Activated CD4-positive, alpha-beta T cell treated with anti-CD3 and anti-CD28 coated beads for 24 hours (primary cell): ENCODE measurements at regions not wholly inside any gene's neighbourhood (a gene's known extent, or its start where the extent isn't known, plus 50 kb on each side); places are given as distances from the start of the nearest gene placed in this dataset.

Experiments
- DNase-seq, 2 donors: peaks; one replicate each; pipeline ENCODE4 v3.0.0-alpha.2; 2020; ENCODE audit warnings: low read depth in 2 of 2

- DNase-seq, result no peak
Observed at GRCh38 chr10:125513429-125514182, 169.4 kb downstream of the TEX36 start.

- no peak for DNase-seq
Observed at GRCh38 chr10:125510998-125511397, 172.0 kb downstream of the TEX36 start.

DNA sequence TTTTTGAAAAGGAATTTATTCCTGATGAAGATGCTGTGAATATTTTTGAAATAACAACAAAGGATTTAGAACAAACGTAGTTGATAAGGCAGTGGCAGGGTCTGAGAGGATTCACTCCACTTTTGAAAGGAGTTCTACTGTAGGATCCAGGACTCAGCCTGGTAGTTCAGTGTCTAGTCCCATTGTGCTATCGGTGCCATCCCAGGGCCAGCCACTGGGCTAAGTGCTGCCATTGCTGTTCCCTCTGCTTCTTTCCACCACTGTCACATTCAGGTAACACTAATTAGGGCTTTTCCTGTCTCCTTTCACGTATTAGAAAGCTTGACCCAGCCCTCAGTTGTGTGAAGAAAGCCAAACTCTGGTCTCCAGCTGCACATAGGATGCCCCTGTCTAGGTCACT lies 177.3 kb downstream of the TEX36 start:
- no peak for DNase-seq

DNA sequence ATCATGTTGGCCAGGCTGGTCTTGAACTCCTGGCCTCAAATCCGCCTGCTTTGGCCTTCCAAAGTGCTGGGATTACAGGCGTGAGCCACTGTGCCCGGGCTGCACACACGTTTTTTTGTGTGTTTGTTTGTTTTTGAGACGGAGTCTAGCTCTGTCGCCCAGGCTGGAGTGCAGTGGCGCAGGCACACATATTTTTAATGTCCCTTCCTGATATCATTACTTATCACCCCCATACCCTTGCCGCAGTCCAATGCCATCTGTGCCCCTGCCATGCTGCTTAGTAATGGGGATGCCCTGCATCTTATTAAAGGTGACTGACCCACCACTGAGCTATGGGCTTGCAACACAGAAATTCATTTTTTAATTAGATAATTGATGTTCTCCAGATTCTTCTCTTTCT lies 180.7 kb downstream of the TEX36 start:
- DNase-seq, result no peak

DNA sequence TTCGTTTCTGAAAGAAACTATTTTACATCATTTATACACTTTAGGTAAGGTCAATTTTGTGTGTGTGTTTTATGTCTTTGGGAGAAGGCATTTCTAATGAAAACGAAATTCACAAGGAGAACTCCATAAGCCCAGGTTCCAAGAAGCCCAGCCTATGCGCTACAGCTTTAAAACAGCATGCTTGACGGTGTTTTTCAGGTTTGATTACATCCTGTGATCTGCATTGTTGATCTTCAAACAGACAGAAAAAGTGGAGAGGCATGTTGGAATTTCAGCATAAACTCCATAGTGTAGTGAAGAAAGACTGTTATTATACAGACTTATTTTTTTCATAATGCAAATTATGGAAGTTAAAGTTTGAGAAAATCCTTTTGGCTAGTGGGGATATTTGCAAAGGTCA lies 187.6 kb downstream of the TEX36 start:
- no peak for DNase-seq

DNA sequence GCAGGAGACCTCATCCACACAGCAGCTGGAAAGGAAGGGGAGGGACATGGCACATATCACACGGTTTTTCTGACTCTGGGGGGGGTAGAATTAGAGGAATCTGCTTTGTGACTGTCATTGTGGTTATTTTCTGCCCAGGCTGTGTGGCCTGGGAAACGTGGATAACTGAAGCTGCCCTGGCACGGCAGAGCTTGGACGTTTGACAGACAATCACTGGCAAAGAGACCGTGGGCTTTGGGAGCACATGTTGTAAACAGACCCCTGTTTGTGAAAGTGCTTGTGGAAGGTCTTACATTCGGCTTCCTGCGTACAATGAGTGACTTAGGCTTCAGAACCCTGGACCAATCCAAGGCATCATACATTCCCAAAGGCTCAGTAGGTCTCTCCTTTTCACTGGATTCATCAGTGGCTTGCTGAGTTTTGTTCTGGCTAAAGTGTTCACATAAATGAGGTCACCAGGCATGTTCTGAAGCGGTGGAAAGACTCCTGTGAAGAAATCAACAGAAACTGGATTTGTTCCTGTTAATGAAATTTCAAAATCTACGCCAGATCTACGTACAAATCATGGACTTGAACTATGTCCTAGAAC lies 188.2 kb downstream of the TEX36 start:
- no peak for DNase-seq

- no peak for DNase-seq
Observed at GRCh38 chr10:125491381-125491780, 191.6 kb downstream of the TEX36 start.

GRCh38 chr10:125489731-125490130 lies 193.2 kb downstream of the TEX36 start:
- DNase-seq, result no peak

DNA sequence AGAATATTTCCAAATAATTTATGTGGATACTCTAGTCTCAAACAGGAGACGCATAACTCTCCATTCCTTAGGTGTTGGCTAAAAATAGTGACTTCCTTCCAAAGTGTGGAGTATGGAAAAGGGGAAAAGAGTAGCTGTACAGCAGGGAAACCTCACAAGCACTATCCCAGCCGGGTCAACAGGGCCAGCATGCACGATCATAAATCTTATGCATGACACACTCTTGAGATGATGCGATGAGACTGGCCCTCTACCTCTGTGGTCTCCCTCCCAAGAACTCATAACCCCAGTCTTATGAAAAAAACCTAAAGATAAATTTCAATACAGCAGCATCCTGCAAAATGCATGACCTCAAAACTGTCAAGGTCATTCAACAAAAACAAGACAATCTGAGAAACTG lies 197.3 kb downstream of the TEX36 start:
- DNase-seq, result no peak

DNA sequence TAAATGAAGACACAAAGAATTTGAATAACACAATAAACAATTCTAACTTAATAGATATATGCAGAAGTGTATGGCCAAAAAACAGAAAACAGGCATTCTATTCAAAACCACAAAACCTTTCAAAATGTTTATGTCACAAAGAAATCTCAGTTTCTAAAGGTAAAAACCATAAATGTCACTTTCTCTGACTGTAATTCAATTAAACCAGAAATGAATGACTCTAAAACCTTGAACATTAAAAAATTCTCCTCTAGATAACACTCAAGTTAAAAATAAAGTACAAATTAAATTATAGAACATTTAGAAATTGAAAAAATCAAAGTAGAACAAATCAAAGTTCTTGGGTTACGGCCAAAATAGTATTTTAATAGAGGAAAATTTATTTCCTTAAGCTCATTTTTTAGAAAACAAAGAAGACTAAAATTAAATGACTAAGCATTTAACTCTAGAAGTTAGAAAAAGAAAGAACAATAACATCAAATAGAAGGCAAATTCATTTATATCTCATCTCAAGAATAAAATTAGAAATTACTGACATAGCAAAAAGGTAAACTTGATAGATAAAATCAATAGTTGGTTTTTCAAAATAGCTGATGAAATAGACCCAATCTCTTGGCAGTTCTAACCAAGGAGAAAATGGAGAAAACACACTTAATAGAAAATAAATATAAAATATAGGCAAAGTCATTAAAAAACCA lies 198.8 kb downstream of the TEX36 start:
- no peak for DNase-seq

DNA sequence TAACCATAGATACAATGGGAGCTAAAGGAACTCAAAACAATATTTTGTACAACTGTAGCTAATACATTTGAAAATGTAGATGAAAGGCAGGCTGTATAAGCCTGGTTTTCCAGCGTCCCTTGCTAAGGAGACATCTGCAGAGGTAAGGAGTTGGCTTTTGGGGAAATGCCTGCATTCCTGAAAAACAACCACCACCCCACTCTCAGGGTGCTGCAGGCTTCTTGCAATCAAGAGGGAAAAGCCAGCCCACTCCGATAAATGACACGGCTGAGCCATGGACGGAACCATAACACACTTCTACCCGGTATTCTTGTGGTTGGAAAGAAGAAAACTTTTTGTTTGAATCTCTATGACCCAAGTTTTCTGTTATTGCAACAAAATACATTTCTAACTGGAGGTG lies 200.3 kb downstream of the TEX36 start:
- DNase-seq, result no peak

GRCh38 chr10:125482108-125482507 lies 200.9 kb downstream of the TEX36 start:
- DNase-seq, result no peak

GRCh38 chr10:125479059-125479458 lies 203.9 kb downstream of the TEX36 start:
- DNase-seq, result no peak

- DNase-seq, result no peak
Observed at GRCh38 chr10:125475815-125476214, 207.1 kb downstream of the TEX36 start.

DNA sequence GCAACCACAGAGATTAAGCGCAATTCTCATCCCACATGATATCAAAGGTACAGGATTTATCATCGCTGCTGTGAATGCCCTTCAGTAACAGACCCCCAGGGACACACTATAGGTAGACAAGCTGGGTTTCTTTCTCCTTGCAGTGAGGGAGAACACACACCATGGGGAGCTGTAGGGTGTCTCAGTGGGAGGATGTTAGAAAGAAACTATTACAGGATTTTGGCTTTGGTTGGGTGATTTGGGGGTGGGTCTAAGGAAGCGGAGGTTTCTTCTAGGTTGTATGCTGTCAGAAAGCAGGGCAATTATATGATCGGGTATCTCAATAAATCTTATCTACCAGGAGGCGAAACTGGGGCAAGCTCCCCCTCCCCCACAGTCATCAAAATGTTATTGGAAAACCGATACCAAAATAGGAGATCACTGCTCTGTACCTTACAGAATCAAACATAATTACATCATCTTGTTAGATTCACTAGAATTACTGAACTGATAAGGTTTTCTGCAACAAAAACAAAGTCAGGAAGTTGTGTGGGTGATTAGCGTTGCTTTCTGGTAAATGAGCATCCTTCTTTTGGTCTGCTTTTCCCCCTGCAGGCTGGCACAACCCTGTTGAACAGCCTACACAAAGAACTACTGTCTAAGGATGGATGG lies 209.7 kb downstream of the TEX36 start:
- DNase-seq, result no peak

GRCh38 chr10:125472010-125472607 lies 210.9 kb downstream of the TEX36 start:
- DNase-seq, result no peak

DNA sequence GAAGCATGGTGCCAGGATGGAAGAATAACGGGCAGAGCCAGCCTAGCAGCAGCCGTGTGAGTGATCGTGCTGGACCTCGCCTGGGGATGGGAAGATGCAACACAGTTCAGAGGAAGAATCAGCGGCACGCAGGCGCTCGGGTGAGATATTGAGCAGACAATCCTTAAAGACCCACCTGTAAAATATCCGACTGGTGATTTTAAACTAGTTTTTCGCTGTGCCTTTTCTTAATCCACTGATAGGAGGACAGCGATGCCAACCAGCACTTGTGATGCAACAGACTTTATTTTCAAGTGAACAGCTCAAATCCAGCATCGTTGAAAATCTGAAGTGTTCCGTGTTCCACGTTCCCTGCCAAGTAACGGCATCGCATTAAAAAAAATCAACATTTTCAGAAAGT lies 214.7 kb downstream of the TEX36 start:
- no peak for DNase-seq

DNA sequence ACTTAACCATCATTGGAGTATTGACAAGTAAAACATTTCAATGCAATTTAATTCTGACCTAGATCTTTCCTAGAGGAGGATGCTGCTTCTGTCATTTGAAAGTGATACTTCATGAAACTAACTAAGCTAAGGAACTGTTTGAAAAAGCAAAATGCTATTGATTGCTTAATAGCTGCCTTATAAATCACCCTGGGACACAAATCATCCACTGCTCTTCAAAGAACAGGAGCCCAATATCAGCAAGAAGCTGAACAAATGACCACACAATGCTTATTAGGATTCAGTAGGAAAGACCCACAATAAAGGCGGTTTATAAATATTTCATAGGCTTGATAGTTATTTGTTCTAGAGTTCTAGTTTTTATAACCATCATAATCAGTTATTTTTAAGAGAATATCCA lies 216.3 kb downstream of the TEX36 start:
- DNase-seq, result no peak

DNA sequence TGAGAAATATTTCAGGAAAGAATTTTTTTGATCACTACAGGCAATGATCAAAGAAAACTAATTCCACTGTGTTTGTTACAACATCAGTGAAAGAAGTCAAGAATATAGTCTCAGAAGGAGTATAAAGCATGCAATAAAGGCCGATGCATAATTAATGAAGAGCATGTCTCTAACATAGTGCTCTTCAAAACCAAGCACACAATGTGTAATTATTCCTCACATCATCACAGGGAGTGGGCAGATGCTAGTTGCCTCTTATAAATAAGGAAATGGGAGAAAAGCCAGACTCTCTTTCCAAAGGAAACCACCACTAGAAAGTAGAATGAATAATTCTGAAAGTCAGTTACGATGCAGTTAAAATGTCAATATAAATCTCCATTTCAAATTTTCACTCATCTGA lies 220.1 kb downstream of the TEX36 start:
- no peak for DNase-seq

- DNase-seq, result no peak
Observed at GRCh38 chr10:125460326-125460725, 222.6 kb downstream of the TEX36 start.

- DNase-seq, result no peak
Observed at GRCh38 chr10:125457406-125457805, 225.6 kb downstream of the TEX36 start.

DNA sequence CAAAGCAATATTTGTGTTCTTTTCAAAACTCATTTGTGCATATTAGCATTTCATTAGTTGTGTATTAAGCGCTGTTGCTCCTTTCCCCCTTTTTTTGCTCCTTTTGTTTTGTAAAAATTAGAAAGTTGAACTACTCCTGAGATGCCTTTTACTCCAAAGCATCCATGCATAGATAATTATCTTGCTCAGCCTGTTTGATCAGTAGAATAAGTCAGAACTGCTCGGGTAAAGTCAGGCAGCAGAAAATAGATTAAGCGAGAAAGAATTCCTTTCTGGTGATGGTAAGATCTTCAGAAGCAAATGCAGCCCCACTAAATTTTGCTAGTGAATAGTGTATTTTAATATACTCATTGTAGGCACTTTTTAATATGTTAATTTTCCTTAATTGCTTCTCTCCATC lies 227.1 kb downstream of the TEX36 start:
- DNase-seq, result no peak
